Activated CD8-positive, alpha-beta T cell treated with anti-CD3 and anti-CD28 coated beads, Interleukin-2, amount 10 ng/mL, durations not matched to agents 7 days and 5 days (primary cell): ENCODE measurements at regions not wholly inside any gene's neighbourhood (a gene's known extent, or its start where the extent isn't known, plus 50 kb on each side); places are given as distances from the start of the nearest gene placed in this dataset.

Source experiments
- ATAC-seq: fragments of 150-1000 bp; cut with Tn5 transposase; one replicate; pipeline ENCODE4 v1.10.0; 2021; ENCODE audit warnings: moderate library complexity
- CTCF ChIA-PET: fragments of 350-600 bp; sonication (Branson Sonifier 250); formaldehyde crosslinking; loops from one replicate; lab custom pipeline; 2021; ENCODE audit warnings: antibody characterized with exemption; lab: Charles Lee
- POLR2A ChIA-PET: fragments of 350-600 bp; sonication (Branson Sonifier 250); formaldehyde crosslinking; loops from one replicate; lab custom pipeline; 2021; ENCODE audit warnings: antibody characterized with exemption; lab: Charles Lee
- DNase-seq: peaks from one replicate; pipeline ENCODE4 v3.0.0-alpha.2; 2020
- H3K27ac Mint-ChIP-seq: one replicate; pipeline ENCODE4 v1.8.0; 2021; ENCODE audit warnings: mild to moderate bottlenecking, mixed read lengths
- H3K27me3 Mint-ChIP-seq: one replicate; pipeline ENCODE4 v1.8.0; 2021; ENCODE audit warnings: low read depth, mixed read lengths
- H3K36me3 Mint-ChIP-seq: one replicate; pipeline ENCODE4 v1.8.0; 2021; ENCODE audit warnings: low read depth, mixed read lengths
- H3K4me1 Mint-ChIP-seq: one replicate; pipeline ENCODE4 v1.8.0; 2021; ENCODE audit warnings: low read depth, mixed read lengths
- H3K4me3 Mint-ChIP-seq: one replicate; pipeline ENCODE4 v1.8.0; 2021; ENCODE audit warnings: mild to moderate bottlenecking, mixed read lengths
- H3K9me3 Mint-ChIP-seq: one replicate; pipeline ENCODE4 v1.8.0; 2022; ENCODE audit warnings: mixed read lengths; ENCODE audit not compliant: insufficient read depth

DNA sequence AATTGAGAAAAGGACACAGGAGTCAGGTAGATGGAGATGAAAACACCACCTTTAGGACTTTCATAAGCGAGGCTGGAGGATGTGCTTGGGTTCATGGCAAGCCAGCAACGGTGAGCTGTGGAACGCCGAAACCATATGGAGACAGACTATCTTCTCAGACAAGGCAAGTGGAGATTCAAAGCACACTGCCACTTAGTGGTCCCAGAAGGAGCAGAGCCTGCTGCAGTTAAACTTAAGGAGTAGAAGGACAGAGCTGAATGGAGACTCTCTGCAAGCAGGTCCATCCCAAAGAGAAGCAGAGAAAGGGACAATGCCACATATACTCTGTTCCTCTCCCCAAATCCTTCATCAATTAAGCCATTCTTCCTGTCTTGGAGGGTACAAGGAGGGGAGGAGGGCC lies 236.3 kb upstream of the HABP2 start:
- Mint-ChIP-seq H3K27ac (no peak overlapping the region), H3K4me1 (no peaks in the 10 kb centered on the region), H3K36me3 (no peaks in the 10 kb centered on the region), H3K4me3 (no peak overlapping the region), H3K9me3 (peaks cover 5% of the 10 kb centered on the region), H3K27me3 (peaks cover 3% of the 10 kb centered on the region)
- POLR2A ChIA-PET = no interaction called here
- CTCF ChIA-PET = no interaction called here
- DNase-seq (no peak), ATAC-seq (no peak)

DNA sequence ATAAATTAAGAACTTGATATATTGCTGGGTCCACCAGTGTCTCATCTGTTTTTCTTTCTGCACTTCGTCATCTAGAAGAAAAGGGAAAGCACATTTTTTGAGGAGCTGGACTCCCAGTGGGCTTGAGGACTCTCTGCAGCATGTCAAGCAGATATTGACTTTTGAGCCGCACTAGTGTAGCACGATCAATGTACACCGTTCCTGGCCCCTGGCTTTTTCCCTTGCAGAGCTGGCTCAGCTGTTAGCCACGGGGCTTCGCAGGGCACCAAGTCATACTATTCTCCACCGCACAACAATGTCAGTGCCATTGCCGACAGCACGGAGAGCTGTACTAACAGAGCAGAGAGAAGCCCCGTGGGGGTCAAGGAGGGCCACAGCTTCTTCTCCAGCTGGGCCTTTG lies 235.4 kb upstream of the HABP2 start:
- Mint-ChIP-seq H3K4me3 (no peak overlapping the region), H3K36me3 (no peaks in the 10 kb centered on the region), H3K9me3 (peaks cover 5% of the 10 kb centered on the region), H3K27me3 (peaks cover 3% of the 10 kb centered on the region), H3K27ac (no peak overlapping the region), H3K4me1 (no peaks in the 10 kb centered on the region)
- ChIA-PET CTCF (no interaction called here), POLR2A (no interaction called here)
- DNase-seq (no peak), ATAC-seq (no peak)

- ATAC-seq = no peak
- CTCF ChIA-PET = no interaction called here
- H3K4me1 Mint-ChIP-seq = no peaks in the 10 kb centered on the region
- peaks cover 3% of the 10 kb centered on the region for H3K27me3 Mint-ChIP-seq
- no peak overlapping the region for H3K27ac Mint-ChIP-seq
- H3K9me3 Mint-ChIP-seq = peaks cover 5% of the 10 kb centered on the region
- DNase-seq = no peak
- H3K4me3 Mint-ChIP-seq = no peak overlapping the region
- POLR2A ChIA-PET = no interaction called here
- no peaks in the 10 kb centered on the region for H3K36me3 Mint-ChIP-seq
Observed at GRCh38 chr10:113319479-113319878, 233.4 kb upstream of the HABP2 start.

DNA sequence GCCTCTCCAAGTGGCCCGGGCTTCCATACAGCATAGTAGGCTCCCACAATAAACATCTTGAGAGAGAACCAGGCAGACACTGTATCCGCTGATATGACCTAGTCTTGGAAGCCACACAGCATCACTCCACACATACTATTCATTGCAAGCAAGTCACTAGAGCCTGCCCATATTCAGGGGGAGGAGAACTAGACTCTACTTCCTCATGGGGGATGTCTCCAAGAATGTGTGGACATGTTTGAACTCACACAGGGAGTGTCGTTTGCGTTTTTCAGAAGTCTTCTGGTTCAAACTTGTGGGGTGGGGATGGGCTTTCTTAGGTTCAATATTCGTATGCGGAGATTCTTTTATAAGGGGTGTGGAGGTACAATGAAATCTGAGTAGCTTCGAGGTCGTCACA lies 232.6 kb upstream of the HABP2 start:
- peaks cover 3% of the 10 kb centered on the region for H3K27me3 Mint-ChIP-seq

DNA sequence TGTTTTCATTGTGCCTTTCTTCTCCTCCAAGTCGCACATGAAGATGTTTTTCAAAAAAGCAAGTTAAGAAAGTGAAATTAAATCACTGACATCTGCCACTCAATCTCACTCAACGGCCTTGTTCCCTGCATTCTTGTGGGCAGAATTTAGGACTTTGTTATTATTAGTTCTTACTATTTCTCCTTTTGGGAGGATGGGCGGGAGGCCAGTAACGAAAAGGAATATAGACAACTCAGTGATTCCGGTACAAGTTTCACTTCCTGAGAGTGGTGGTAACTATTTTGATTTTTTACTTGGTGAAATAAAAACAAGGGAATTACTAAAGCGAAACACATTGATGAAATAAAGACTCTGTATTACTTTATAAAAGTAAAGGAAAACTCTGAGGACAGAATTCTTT lies 231.9 kb upstream of the HABP2 start:
- no peaks in the 10 kb centered on the region for H3K36me3 Mint-ChIP-seq
- ATAC-seq (no peak), DNase-seq (no peak)
- peaks cover 3% of the 10 kb centered on the region for H3K27me3 Mint-ChIP-seq
- no peak overlapping the region for H3K27ac Mint-ChIP-seq
- H3K9me3 Mint-ChIP-seq = peaks cover 5% of the 10 kb centered on the region
- no peaks in the 10 kb centered on the region for H3K4me1 Mint-ChIP-seq
- ChIA-PET CTCF (no interaction called here), POLR2A (no interaction called here)
- H3K4me3 Mint-ChIP-seq = no peak overlapping the region

More for the DNA sequence above, 232.6 kb upstream of the HABP2 start:
- DNase-seq = no peak
- no peak overlapping the region for H3K4me3 Mint-ChIP-seq
- H3K27ac Mint-ChIP-seq = no peak overlapping the region
- POLR2A ChIA-PET = no interaction called here
- no peak for ATAC-seq
- CTCF ChIA-PET = no interaction called here
- no peaks in the 10 kb centered on the region for H3K4me1 Mint-ChIP-seq
- H3K9me3 Mint-ChIP-seq = peaks cover 5% of the 10 kb centered on the region
- H3K36me3 Mint-ChIP-seq = no peaks in the 10 kb centered on the region

DNA sequence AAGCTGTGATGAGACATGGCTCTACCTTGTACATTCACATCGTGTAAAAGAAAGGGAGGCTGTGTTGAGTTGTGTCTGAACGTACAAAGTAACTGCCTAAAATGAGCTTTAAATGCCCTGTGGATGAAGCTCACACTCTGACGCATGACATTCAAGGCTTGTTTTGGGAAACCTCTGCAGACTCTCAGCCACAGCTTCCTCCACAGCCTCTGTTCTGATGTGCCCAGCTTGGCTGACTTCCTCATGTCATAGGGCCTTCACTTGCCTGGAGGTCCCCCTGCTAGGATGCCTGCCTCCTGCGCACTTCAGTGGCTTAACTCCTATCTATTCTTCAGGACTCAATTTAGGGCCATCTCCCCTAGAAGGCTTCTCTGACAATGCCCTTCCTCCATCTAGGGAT lies 230.0 kb upstream of the HABP2 start:
- Mint-ChIP-seq H3K27ac (no peak overlapping the region), H3K27me3 (peaks cover 3% of the 10 kb centered on the region), H3K36me3 (no peaks in the 10 kb centered on the region), H3K9me3 (no peaks in the 10 kb centered on the region), H3K4me1 (no peaks in the 10 kb centered on the region), H3K4me3 (no peak overlapping the region)
- no peak for DNase-seq
- POLR2A ChIA-PET = no interaction called here
- CTCF ChIA-PET = no interaction called here
- no peak for ATAC-seq

DNA sequence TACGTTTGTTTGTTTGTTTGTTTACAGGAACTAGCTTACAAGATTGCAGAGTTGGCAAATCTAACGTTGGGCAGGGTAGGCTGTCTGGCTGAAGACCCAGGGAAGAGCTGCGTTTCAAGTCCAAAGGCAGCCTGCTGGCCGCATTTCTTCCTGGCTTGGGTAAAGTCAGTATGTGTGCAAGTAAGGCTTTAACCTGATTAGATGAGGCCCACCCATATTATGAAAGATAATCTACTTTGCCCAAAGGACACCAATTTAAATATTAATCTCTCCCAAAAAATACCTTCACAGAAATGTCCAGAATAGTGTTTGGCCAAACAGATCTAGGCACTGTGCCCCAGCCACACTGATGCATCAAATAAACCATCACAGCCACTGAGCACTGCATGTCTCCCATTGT lies 228.9 kb upstream of the HABP2 start:
- POLR2A ChIA-PET = no interaction called here
- H3K27me3 Mint-ChIP-seq = peaks cover under 1% of the 10 kb centered on the region
- H3K9me3 Mint-ChIP-seq = no peaks in the 10 kb centered on the region
- H3K4me3 Mint-ChIP-seq = no peak overlapping the region
- no peak for ATAC-seq
- no peak for DNase-seq
- no peaks in the 10 kb centered on the region for H3K4me1 Mint-ChIP-seq
- CTCF ChIA-PET = no interaction called here
- H3K27ac Mint-ChIP-seq = no peak overlapping the region
- H3K36me3 Mint-ChIP-seq = no peaks in the 10 kb centered on the region

DNA sequence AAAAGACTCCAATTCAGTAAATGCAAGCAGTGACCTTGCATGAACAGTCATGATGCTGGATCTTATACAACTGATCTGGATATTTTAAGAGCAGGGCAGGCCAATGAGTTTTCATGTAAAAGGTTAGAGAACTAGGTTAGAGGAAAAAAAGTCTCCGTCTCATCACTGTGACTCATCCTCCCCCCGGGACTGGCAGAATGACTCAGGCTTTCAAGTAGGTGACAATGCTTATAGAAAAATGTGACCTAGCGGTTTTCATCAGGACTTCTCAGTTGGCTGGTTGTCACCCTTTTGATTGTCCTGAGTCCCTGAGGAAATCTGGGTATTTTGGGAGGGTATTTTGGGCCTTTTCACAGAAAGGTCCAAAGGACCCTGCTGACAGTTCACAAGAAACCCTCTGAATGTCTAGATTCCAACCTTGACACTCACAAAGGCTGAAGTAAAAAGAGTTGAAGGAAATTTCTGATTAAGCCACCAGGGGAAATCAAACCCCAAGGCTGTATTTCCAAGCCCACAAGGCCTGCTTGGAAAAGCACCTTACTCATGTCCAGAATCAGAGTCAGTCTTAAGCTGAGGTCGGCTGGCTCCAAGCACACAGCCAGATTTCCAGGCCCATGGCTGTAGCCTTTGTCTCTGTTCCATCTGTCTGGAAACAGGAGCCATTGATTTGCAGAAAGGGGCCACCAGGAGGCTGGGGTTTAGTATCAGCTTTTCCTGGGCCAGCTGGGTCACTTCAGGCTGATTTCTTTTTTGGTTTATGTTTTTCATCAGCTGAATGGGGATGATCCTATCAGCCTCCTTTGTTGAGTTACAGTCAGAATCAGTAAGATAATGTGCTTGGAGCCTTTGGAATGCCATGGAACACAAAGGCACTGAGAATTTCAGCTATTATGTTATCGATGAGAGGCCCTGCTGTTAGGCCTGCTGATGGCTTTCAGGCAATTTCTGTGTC lies 226.4 kb upstream of the HABP2 start:
- DNase-seq (no peak), ATAC-seq (no peak)
- ChIA-PET POLR2A (no interaction called here), CTCF (interaction anchor here (1.0 kb wide), 1 partner anchor 11 kb away, joined by 3 read pairs; no protein-coding TSS in a partner anchor)
- Mint-ChIP-seq H3K27me3 (no peaks in the 10 kb centered on the region), H3K4me1 (no peaks in the 10 kb centered on the region), H3K36me3 (no peaks in the 10 kb centered on the region), H3K9me3 (no peaks in the 10 kb centered on the region), H3K27ac (no peak overlapping the region), H3K4me3 (no peak overlapping the region)

DNA sequence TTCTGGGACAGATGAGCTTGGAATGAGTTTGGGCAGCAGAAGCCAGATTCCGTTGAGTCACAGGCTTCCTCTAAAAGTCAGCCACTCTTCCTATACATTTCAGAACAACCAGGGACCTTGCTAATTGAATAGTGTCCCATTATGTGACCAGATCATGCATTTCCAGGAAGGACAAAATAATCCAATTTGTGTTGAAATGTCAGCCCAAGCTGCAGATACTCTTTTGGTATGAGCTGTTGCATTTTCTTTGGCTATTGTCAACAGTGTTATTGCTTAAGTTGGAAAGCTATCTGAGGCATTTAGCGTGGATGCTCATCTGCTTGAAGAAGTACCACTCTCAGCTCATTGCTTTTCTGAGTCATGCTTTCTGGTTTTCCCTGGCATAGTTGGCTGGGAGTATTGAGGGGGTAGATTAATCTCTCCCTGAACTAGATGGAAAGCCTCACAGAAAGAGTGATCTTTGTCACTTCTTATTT lies 223.7 kb upstream of the HABP2 start:
- Mint-ChIP-seq H3K9me3 (no peaks in the 10 kb centered on the region), H3K36me3 (no peaks in the 10 kb centered on the region), H3K27ac (no peak overlapping the region), H3K4me3 (no peak overlapping the region), H3K27me3 (peaks cover 6% of the 10 kb centered on the region), H3K4me1 (no peaks in the 10 kb centered on the region)
- POLR2A ChIA-PET = no interaction called here
- CTCF ChIA-PET = no interaction called here
- DNase-seq (no peak), ATAC-seq (no peak)

DNA sequence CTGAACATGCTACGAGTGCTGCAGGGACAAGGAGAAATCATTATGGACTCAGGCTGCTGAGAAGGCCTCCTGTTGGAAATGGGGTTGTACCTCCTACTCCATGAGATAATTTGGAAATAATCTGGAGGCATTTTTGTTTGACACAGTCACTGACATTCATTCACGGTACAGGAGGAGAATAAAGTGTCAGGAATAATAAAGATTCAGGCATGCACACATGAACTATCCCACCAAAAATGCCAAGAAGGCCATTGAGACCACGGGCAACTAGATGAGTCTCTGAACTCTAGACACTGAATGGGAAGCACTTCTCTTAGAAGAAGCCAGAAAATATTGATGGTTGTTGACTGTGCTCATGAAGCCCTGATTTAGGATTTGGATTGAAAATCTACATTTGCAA lies 220.9 kb upstream of the HABP2 start:
- H3K9me3 Mint-ChIP-seq = no peaks in the 10 kb centered on the region
- CTCF ChIA-PET = no interaction called here
- DNase-seq (no peak), ATAC-seq (no peak)
- H3K27ac Mint-ChIP-seq = no peak overlapping the region
- H3K4me3 Mint-ChIP-seq = no peak overlapping the region
- no peaks in the 10 kb centered on the region for H3K4me1 Mint-ChIP-seq
- H3K27me3 Mint-ChIP-seq = peaks cover 7% of the 10 kb centered on the region
- H3K36me3 Mint-ChIP-seq = no peaks in the 10 kb centered on the region
- POLR2A ChIA-PET = no interaction called here

GRCh38 chr10:113333313-113333712 lies 219.5 kb upstream of the HABP2 start:
- Mint-ChIP-seq H3K4me3 (no peak overlapping the region), H3K27me3 (peaks cover 9% of the 10 kb centered on the region), H3K27ac (no peak overlapping the region), H3K36me3 (no peaks in the 10 kb centered on the region), H3K9me3 (no peaks in the 10 kb centered on the region), H3K4me1 (no peaks in the 10 kb centered on the region)
- CTCF ChIA-PET = no interaction called here
- POLR2A ChIA-PET = no interaction called here
- no peak for ATAC-seq
- no peak for DNase-seq

DNA sequence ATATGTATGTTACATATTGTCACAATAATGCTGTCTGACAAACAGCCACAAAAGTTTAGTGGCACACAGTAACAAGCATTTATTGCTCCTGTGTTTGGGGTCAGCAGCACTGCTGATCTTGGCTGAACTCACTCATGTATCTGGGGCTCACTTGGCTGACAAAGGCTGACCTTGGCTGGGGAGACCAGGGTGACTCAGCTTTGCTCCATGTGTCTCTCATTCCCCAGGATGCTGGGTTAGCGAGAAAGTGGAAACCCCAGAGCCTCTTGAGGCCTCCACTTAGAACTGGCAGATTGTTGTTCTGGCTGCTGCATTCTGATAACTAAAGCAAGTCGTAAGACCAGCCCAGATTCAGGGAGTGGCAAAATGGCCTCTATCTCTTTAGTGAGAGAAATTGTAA lies 217.3 kb upstream of the HABP2 start:
- Mint-ChIP-seq H3K4me1 (no peaks in the 10 kb centered on the region), H3K36me3 (no peaks in the 10 kb centered on the region), H3K9me3 (no peaks in the 10 kb centered on the region), H3K4me3 (no peak overlapping the region), H3K27me3 (peaks cover 10% of the 10 kb centered on the region), H3K27ac (no peak overlapping the region)
- DNase-seq (no peak), ATAC-seq (no peak)
- POLR2A ChIA-PET = no interaction called here
- CTCF ChIA-PET = no interaction called here
